AG04450 (cell line): ENCODE measurements at regions not wholly inside any gene's neighbourhood (a gene's known extent, or its start where the extent isn't known, plus 50 kb on each side); places are given as distances from the start of the nearest gene placed in this dataset.

Experiments
- CTCF ChIA-PET: fragments of 300-600, 350-600 bp; formaldehyde crosslinking; extraction: SDS; loops from one replicate; lab custom pipeline; 2022; ENCODE audit warnings: antibody characterized with exemption, inconsistent platforms; lab: Charles Lee
- POLR2A ChIA-PET: fragments of 350-600 bp; formaldehyde crosslinking; extraction: SDS; loops from one replicate; lab custom pipeline; 2021; ENCODE audit warnings: antibody characterized with exemption, inconsistent platforms; lab: Yijun Ruan, JAX
- DNase-seq: peaks from one replicate; pipeline ENCODE4 v3.0.0-alpha.2; 2011; ENCODE audit warnings: low read depth, low spot score
- H3K27ac ChIP-seq: one replicate; pipeline ENCODE4 v1.5.1; 2012; ENCODE audit warnings: low read depth, low read length, control low read depth
- H3K27me3 ChIP-seq: one replicate; pipeline ENCODE4 v1.6.0; 2012; ENCODE audit warnings: low read length; ENCODE audit not compliant: control insufficient read depth, insufficient read depth
- H3K4me3 ChIP-seq: 2 replicates; pipeline ENCODE4 v1.5.1; 2011; ENCODE audit warnings: mild to moderate bottlenecking, low read depth, low read length, control low read depth
- H3K9me3 ChIP-seq: 2 replicates; pipeline ENCODE4 v1.5.1; 2012; ENCODE audit warnings: low read length; ENCODE audit not compliant: control insufficient read depth, insufficient read depth
- TF ChIP-seq, protein P1 (sequence below): IDR thresholded peaks from 2 replicates; pipeline ENCODE4 v1.5.1; 2011; ENCODE audit warnings: low read depth, low read length, control low read depth, inconsistent platforms

GRCh38 chr6:68307301-68307700 is 327.8 kb upstream of the ADGRB3 start:
- H3K4me3 ChIP-seq = no peak overlapping the region
- ChIA-PET POLR2A (no interaction called here), CTCF (no interaction called here)
- no peak for DNase-seq
- no peaks in the 10 kb centered on the region for H3K27me3 ChIP-seq
- H3K9me3 ChIP-seq = no peaks in the 10 kb centered on the region
- no peak overlapping the region for H3K27ac ChIP-seq
- TF ChIP-seq, protein P1, sequence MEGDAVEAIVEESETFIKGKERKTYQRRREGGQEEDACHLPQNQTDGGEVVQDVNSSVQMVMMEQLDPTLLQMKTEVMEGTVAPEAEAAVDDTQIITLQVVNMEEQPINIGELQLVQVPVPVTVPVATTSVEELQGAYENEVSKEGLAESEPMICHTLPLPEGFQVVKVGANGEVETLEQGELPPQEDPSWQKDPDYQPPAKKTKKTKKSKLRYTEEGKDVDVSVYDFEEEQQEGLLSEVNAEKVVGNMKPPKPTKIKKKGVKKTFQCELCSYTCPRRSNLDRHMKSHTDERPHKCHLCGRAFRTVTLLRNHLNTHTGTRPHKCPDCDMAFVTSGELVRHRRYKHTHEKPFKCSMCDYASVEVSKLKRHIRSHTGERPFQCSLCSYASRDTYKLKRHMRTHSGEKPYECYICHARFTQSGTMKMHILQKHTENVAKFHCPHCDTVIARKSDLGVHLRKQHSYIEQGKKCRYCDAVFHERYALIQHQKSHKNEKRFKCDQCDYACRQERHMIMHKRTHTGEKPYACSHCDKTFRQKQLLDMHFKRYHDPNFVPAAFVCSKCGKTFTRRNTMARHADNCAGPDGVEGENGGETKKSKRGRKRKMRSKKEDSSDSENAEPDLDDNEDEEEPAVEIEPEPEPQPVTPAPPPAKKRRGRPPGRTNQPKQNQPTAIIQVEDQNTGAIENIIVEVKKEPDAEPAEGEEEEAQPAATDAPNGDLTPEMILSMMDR = no peak

- ChIA-PET CTCF (no interaction called here), POLR2A (no interaction called here)
- H3K4me3 ChIP-seq = no peak overlapping the region
- H3K9me3 ChIP-seq = no peaks in the 10 kb centered on the region
- no peak overlapping the region for H3K27ac ChIP-seq
- H3K27me3 ChIP-seq = no peaks in the 10 kb centered on the region
- no peak for DNase-seq
- TF ChIP-seq, protein P1 = no peak
Measured at GRCh38 chr6:68296126-68296525, 339.0 kb upstream of the ADGRB3 start.

DNA sequence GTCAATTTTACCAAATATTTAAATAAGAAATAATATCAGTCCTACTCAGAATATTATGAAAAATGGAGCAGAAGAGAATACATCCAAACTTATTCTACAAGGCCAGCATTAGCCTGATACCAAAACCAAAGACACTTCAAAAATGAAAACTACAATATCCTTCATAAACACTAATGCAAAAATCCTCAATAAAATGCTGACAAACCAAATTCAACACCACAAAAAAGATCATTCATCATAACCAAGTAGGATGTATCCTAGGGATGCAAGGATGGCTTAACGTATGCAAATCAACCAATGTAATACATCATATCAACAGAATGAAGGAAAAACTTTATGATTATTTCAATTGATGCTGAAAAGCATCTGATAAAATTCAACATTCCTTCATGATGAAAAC is 352.4 kb upstream of the ADGRB3 start:
- CTCF ChIA-PET = no interaction called here
- no peak for DNase-seq
- H3K4me3 ChIP-seq = no peak overlapping the region
- H3K27me3 ChIP-seq = no peaks in the 10 kb centered on the region
- POLR2A ChIA-PET = no interaction called here
- TF ChIP-seq, protein P1 = no peak
- peaks cover 4% of the 10 kb centered on the region for H3K9me3 ChIP-seq
- no peak overlapping the region for H3K27ac ChIP-seq

DNA sequence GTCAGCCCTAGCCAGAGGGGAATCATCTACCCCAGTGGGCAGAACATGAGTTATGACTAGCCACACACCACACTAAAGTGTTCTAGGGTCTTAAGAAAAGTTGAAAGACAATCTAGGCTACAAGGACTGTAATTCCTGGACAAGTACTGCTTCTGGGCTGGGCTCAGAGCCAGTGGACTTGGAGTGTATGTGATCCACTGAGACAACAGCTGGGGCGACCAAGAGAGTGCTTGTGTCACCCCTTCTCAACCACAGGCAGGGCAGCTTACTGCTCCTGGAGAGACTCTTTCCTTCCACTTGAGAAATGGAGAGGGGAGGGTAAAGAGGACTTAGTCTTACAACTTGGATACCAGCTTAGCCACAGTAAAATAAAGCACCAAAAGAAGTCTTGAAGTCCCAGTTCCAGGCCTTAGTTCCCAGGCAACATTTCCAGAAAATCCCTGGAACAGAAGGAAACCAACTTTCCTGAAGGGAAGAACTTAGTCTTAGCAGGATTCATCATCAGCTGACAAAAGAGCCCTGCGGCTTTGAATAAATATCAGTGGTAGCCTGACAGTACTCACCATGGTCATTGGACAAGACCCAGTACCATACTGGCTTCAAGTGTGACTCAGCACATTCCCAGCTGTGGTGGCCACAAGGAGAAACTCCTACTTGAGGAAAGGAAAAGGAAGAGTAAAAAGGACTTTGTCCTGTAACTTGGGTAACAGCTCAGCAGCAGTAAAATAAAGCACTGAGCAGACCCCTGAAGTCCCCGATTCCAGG is 355.1 kb upstream of the ADGRB3 start:
- H3K9me3 ChIP-seq = peaks cover 4% of the 10 kb centered on the region
- POLR2A ChIA-PET = no interaction called here
- CTCF ChIA-PET = no interaction called here
- DNase-seq = no peak
- H3K27me3 ChIP-seq = no peaks in the 10 kb centered on the region
- TF ChIP-seq, protein P1 = no peak
- H3K27ac ChIP-seq = no peak overlapping the region
- H3K4me3 ChIP-seq = no peak overlapping the region

DNA sequence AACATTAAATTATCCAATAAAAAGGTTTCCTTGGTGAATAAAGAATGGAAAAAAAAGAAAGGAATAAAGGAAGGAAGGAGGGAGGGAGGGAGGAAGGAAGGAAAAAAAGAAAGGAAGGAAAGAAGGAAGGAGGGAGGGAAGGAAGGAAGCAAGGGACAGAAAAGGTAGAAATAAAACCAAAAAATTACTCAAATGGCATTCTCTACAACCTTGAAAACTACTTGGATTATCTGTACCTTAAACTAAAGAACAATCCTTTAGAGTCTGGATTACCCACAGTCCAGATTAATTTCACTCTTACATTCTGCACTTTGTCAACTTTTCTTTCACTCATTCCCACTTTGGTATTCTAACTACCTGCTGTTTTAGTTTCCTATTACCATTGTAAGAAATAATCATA is 361.8 kb upstream of the ADGRB3 start:
- TF ChIP-seq, protein P1 = no peak
- ChIA-PET POLR2A (no interaction called here), CTCF (no interaction called here)
- H3K27ac ChIP-seq = no peak overlapping the region
- DNase-seq = no peak
- no peak overlapping the region for H3K4me3 ChIP-seq
- no peaks in the 10 kb centered on the region for H3K9me3 ChIP-seq
- H3K27me3 ChIP-seq = no peaks in the 10 kb centered on the region
